NCI-H1694 treated with DMSO at 0.1 percent for 48 hours (cell line): ENCODE measurements at regions not wholly inside any gene's neighbourhood (a gene's known extent, or its start where the extent isn't known, plus 50 kb on each side); places are given as distances from the start of the nearest gene placed in this dataset.
"Not testable (repeated sequence)": the region's sequence is repeated elsewhere in the genome, so short reads cannot be mapped to it uniquely, and the experiment has no call there.

Experiments
- DNase-seq: peaks from one replicate; lab custom pipeline; 2025; lab: John Stamatoyannopoulos, UW

GRCh38 chr7:115558161-115558560 lies 472.4 kb downstream of the TFEC start:
- no peak for DNase-seq

GRCh38 chr7:115557296-115557695 lies 473.3 kb downstream of the TFEC start:
- DNase-seq: not testable (repeated sequence)

- no peak for DNase-seq
These were observed 477.8 kb downstream of the TFEC start for GRCh38 chr7:115552766-115553165.

GRCh38 chr7:115549910-115550309 lies 480.7 kb downstream of the TFEC start:
- no peak for DNase-seq

- no peak for DNase-seq
These were observed 481.8 kb downstream of the TFEC start for GRCh38 chr7:115548756-115549155.

- DNase-seq: no peak
These were observed 483.8 kb downstream of the TFEC start for GRCh38 chr7:115546790-115547189.

- DNase-seq: no peak
These were observed 496.8 kb downstream of the TFEC start for GRCh38 chr7:115533785-115534184.

- no peak for DNase-seq
These were observed 504.3 kb downstream of the TFEC start for GRCh38 chr7:115526278-115526677.

GRCh38 chr7:115522174-115522573 lies 508.4 kb downstream of the TFEC start:
- DNase-seq: no peak

GRCh38 chr7:115516341-115516740 lies 514.2 kb downstream of the TFEC start:
- no peak for DNase-seq

GRCh38 chr7:115511330-115511729 lies 519.2 kb downstream of the TFEC start:
- DNase-seq: no peak

GRCh38 chr7:115505136-115505535 lies 525.4 kb downstream of the TFEC start:
- no peak for DNase-seq

- DNase-seq: no peak
These were observed 530.6 kb downstream of the TFEC start for GRCh38 chr7:115499956-115500355.

- DNase-seq: no peak
These were observed 534.6 kb downstream of the TFEC start for GRCh38 chr7:115496006-115496405.

- no peak for DNase-seq
These were observed 535.9 kb downstream of the TFEC start for GRCh38 chr7:115494529-115495147.

GRCh38 chr7:115493381-115493780 lies 537.2 kb downstream of the TFEC start:
- no peak for DNase-seq

GRCh38 chr7:115491744-115492380 lies 538.7 kb downstream of the TFEC start:
- no peak for DNase-seq

- DNase-seq: no peak
These were observed 551.1 kb downstream of the TFEC start for GRCh38 chr7:115479448-115479847.

GRCh38 chr7:115478426-115478825 lies 552.1 kb downstream of the TFEC start:
- DNase-seq: no peak

- DNase-seq: no peak
These were observed 553.3 kb downstream of the TFEC start for GRCh38 chr7:115477193-115477651.

GRCh38 chr7:115476671-115477181 lies 553.8 kb downstream of the TFEC start:
- DNase-seq: peak; percentile 18

GRCh38 chr7:115475761-115476385 lies 554.0 kb downstream of the MDFIC start:
- no peak for DNase-seq

- DNase-seq: no peak
These were observed 553.3 kb downstream of the MDFIC start for GRCh38 chr7:115475206-115475605.
